HCT116 (cell line): ENCODE measurements at regions not wholly inside any gene's neighbourhood (a gene's known extent, or its start where the extent isn't known, plus 50 kb on each side); places are given as distances from the start of the nearest gene placed in this dataset.

Experiments used
- ATAC-seq: fragments of 200-7000 bp; cut with Tn5 transposase; 2 replicates; pipeline ENCODE4 v1.9.1; 2020; ENCODE audit warnings: mild to moderate bottlenecking, moderate library complexity
- BruUV-seq: library from RNA; stranded (reverse); fragments of 400-500 nt; replicated peaks from 2 replicates; lab custom pipeline; 2021; lab: Mats Ljungman, UMichigan
- CTCF ChIA-PET: fragments of 300-600 bp; sonication (Branson Sonifier 250); formaldehyde crosslinking; loops from one replicate; lab custom pipeline; 2021; ENCODE audit warnings: antibody characterized with exemption; lab: Charles Lee
- POLR2A ChIA-PET: fragments of 300-600, 350-600 bp; sonication (Branson Sonifier 250); formaldehyde crosslinking; loops from one replicate; lab custom pipeline; 2021; ENCODE audit warnings: antibody characterized with exemption; lab: Charles Lee
- RAD21 ChIA-PET, 2 experiments: fragments of 300-600 bp; sonication (Branson Sonifier 250); formaldehyde crosslinking; loops; one replicate each; lab custom pipeline; 2023; ENCODE audit warnings: low total read pairs in 2 of 2; ENCODE audit not compliant: uncharacterized antibody in 2 of 2, unreplicated experiment in 2 of 2, low non-redundant PET in 1 of 2; lab: Charles Lee
- DNase-seq: peaks from one replicate; pipeline ENCODE4 v3.0.0-alpha.2; 2010; ENCODE audit warnings: low read depth, low spot score
- H2AFZ ChIP-seq: fragments of 200-600 bp; shearing (Covaris generic), sonication (generic); 2 replicates; pipeline ENCODE4 v1.6.1; 2017; ENCODE audit warnings: low read depth, mixed run types, mixed read lengths, antibody characterized with exemption, low read length; ENCODE audit not compliant: poor library complexity, severe bottlenecking
- H3K27ac ChIP-seq: 2 replicates; pipeline ENCODE4 v1.5.1; 2012; ENCODE audit warnings: low read depth, low read length
- H3K27me3 ChIP-seq: fragments of 200-600 bp; sonication (generic); 2 replicates; pipeline ENCODE4 v1.6.1; 2016; ENCODE audit warnings: mixed run types, low read length, mixed read lengths; ENCODE audit not compliant: insufficient read depth
- H3K36me3 ChIP-seq, 2 experiments: fragments of 200-500 bp in 1 of 2; fragments of 200-600 bp in 1 of 2; sonication (Bioruptor generic) in 1 of 2; sonication (generic) in 1 of 2; 2 replicates each; pipeline versions ENCODE4 v1.5.1 to v1.6.1; 2014 to 2016; ENCODE audit warnings: low read length in 2 of 2, inconsistent platforms in 1 of 2, mixed read lengths in 1 of 2, mixed run types in 1 of 2; ENCODE audit not compliant: insufficient read depth in 2 of 2, control insufficient read depth in 1 of 2
- H3K4me1 ChIP-seq, 2 experiments: fragments of 200-600 bp in 1 of 2; sonication (generic) in 1 of 2; 2 replicates each; pipeline versions ENCODE4 v1.5.1 to v1.6.1; 2012 to 2017; ENCODE audit warnings: low read length in 2 of 2, inconsistent platforms in 1 of 2, mild to moderate bottlenecking in 1 of 2, mixed read lengths in 1 of 2, mixed run types in 1 of 2, moderate library complexity in 1 of 2; ENCODE audit not compliant: insufficient read depth in 2 of 2, control insufficient read depth in 1 of 2
- H3K4me2 ChIP-seq: fragments of 200-600 bp; sonication (generic); 2 replicates; pipeline ENCODE4 v1.6.1; 2017; ENCODE audit warnings: mixed run types, low read length, mixed read lengths
- H3K4me3 ChIP-seq, 2 experiments: fragments of 200-600 bp in 1 of 2; sonication (generic) in 1 of 2; replicated peaks in 1 of 2; 2 replicates each; pipeline ENCODE4 v1.5.1; 2011 to 2016; ENCODE audit warnings: low read length in 2 of 2, control low read depth in 1 of 2, low read depth in 1 of 2, mild to moderate bottlenecking in 1 of 2, mixed read lengths in 1 of 2, mixed run types in 1 of 2
- H3K79me2 ChIP-seq: fragments of 200-600 bp; sonication (generic); 2 replicates; pipeline ENCODE4 v1.6.1; 2017; ENCODE audit warnings: mild to moderate bottlenecking, mixed run types, low read length, moderate library complexity, mixed read lengths; ENCODE audit not compliant: insufficient read depth
- H3K9ac ChIP-seq: fragments of 200-600 bp; sonication (generic); 2 replicates; pipeline ENCODE4 v1.6.1; 2016; ENCODE audit warnings: low read length, mixed read lengths
- H3K9me2 ChIP-seq: fragments of 200-600 bp; sonication (generic), shearing (Covaris generic); 2 replicates; pipeline ENCODE4 v1.6.1; 2017; ENCODE audit warnings: mixed run types, mild to moderate bottlenecking, moderate library complexity; ENCODE audit not compliant: insufficient read depth
- H3K9me3 ChIP-seq, 2 experiments: fragments of 200-500 bp in 1 of 2; fragments of 200-600 bp in 1 of 2; sonication (Bioruptor generic) in 1 of 2; sonication (generic) in 1 of 2; 2 replicates each; pipeline ENCODE4 v1.6.1; 2014 to 2017; ENCODE audit warnings: low read length in 2 of 2, mixed read lengths in 2 of 2, inconsistent platforms in 1 of 2, low read depth in 1 of 2, mild to moderate bottlenecking in 1 of 2, mixed run types in 1 of 2, moderate library complexity in 1 of 2; ENCODE audit not compliant: control insufficient read depth in 1 of 2, insufficient read depth in 1 of 2
- H4K20me1 ChIP-seq: fragments of 200-600 bp; sonication (generic), shearing (Covaris generic); 2 replicates; pipeline ENCODE4 v1.6.1; 2017; ENCODE audit warnings: mixed run types, mild to moderate bottlenecking, moderate library complexity; ENCODE audit not compliant: insufficient read depth
- CEBPB ChIP-seq: IDR thresholded peaks from 2 replicates; pipeline ENCODE4 v1.6.1; 2012; ENCODE audit warnings: low read depth
- ELF1 ChIP-seq: IDR thresholded peaks from 2 replicates; pipeline ENCODE4 v1.6.1; 2012; ENCODE audit warnings: low read depth, borderline replicate concordance
- EZH2phosphoT487 ChIP-seq: fragments of 200-600 bp; IDR thresholded peaks from 2 replicates; pipeline ENCODE4 v1.6.1; 2018; ENCODE audit warnings: antibody characterized with exemption, borderline replicate concordance
- FOSL1 ChIP-seq: IDR thresholded peaks from 2 replicates; pipeline ENCODE4 v1.6.1; 2012; ENCODE audit warnings: low read depth
- JUND ChIP-seq: IDR thresholded peaks from 2 replicates; pipeline ENCODE4 v1.6.1; 2012
- MAX ChIP-seq: IDR thresholded peaks from 2 replicates; pipeline ENCODE4 v1.6.1; 2012
- RAD21 ChIP-seq: IDR thresholded peaks from 2 replicates; pipeline ENCODE4 v1.6.1; 2012; ENCODE audit warnings: low read depth, mild to moderate bottlenecking
- REST ChIP-seq: IDR thresholded peaks from 2 replicates; pipeline ENCODE4 v1.6.1; 2012; ENCODE audit warnings: low read depth
- SP1 ChIP-seq: IDR thresholded peaks from 2 replicates; pipeline ENCODE4 v1.6.1; 2012; ENCODE audit warnings: low read depth
- SRF ChIP-seq: IDR thresholded peaks from 2 replicates; pipeline ENCODE4 v1.6.1; 2012; ENCODE audit warnings: low read depth
- TCF7L2 ChIP-seq: IDR thresholded peaks from 2 replicates; pipeline ENCODE4 v1.7.0; 2011; ENCODE audit warnings: borderline replicate concordance, inconsistent platforms; ENCODE audit not compliant: insufficient read depth, insufficient read length; ENCODE audit errors: extremely low read depth
- YY1 ChIP-seq: IDR thresholded peaks from 2 replicates; pipeline ENCODE4 v1.6.1; 2011; ENCODE audit warnings: low read length, low read depth, moderate library complexity, mild to moderate bottlenecking; ENCODE audit not compliant: insufficient replicate concordance; ENCODE audit errors: extremely low read depth
- ZBTB33 ChIP-seq: IDR thresholded peaks from 2 replicates; pipeline ENCODE4 v1.6.1; 2011; ENCODE audit warnings: mild to moderate bottlenecking, low read length, moderate library complexity; ENCODE audit not compliant: insufficient replicate concordance; ENCODE audit errors: extremely low read depth
- ZFX ChIP-seq: fragments of 450-650 bp; IDR thresholded peaks from 2 replicates; pipeline ENCODE4 v1.6.1; 2017
- ZNF274 ChIP-seq: fragments of 200-500 bp; sonication (Bioruptor generic); IDR thresholded peaks from 2 replicates; pipeline ENCODE4 v1.6.1; 2014; ENCODE audit warnings: mild to moderate bottlenecking, low read depth, low read length, inconsistent platforms
- intact Hi-C: fragments of 100-400 bp; cut with micrococcal nuclease; formaldehyde crosslinking; loops from 2 replicates; pipeline ENCODE4 v1.10.0; 2022

- 0 out of 2 replicates have a peak, but pooled peaks cover 4% of the 10 kb centered on the region for H3K27me3 ChIP-seq
- ATAC-seq (no peak), DNase-seq (no peak)
- CTCF ChIA-PET = no interaction called here
- POLR2A ChIA-PET = no interaction called here
- H3K36me3 ChIP-seq = no peaks in the 10 kb centered on the region
- H3K4me1 ChIP-seq = no peaks in the 10 kb centered on the region
- no peak overlapping the region for H2AFZ ChIP-seq
- BruUV-seq = no TSS peak
- H3K4me2 ChIP-seq = no peak overlapping the region
- intact Hi-C loops = no loop called here
- TF ChIP-seq JUND (no peak), SP1 (no peak), ZFX (no peak), TCF7L2 (no peak), RAD21 (no peak), MAX (no peak), FOSL1 (no peak), SRF (no peak), ZBTB33 (no peak), YY1 (no peak), EZH2phosphoT487 (no peak), CEBPB (no peak), ZNF274 (no peak), REST (no peak), ELF1 (no peak)
- TF ChIP-seq, all 23 proteins: peak for 0
- no peak overlapping the region for H3K9ac ChIP-seq
- RAD21 ChIA-PET = no interaction called here
- no peak overlapping the region for H3K27ac ChIP-seq
- H3K79me2 ChIP-seq = no peaks in the 10 kb centered on the region
- H3K9me3 ChIP-seq = no peaks in the 10 kb centered on the region
- H3K4me3 ChIP-seq = no peak overlapping the region
- H4K20me1 ChIP-seq = no peaks in the 10 kb centered on the region
- no peaks in the 10 kb centered on the region for H3K9me2 ChIP-seq
Measured at GRCh38 chr15:84099181-84099580, 136.4 kb upstream of the GOLGA6L4 start.
